Endothelial cell of umbilical vein (primary cell): ENCODE measurements at regions not wholly inside any gene's neighbourhood (a gene's known extent, or its start where the extent isn't known, plus 50 kb on each side); places are given as distances from the start of the nearest gene placed in this dataset.

Source experiments
- BruUV-seq: library from RNA; stranded (reverse); fragments of 400-500 nt; replicated peaks from 2 replicates; lab custom pipeline; 2021; lab: Mats Ljungman, UMichigan
- CTCF ChIA-PET: fragments of 300-600, 350-600 bp; sonication (Branson Sonifier 250); formaldehyde crosslinking; loops from one replicate; lab custom pipeline; 2021; ENCODE audit warnings: antibody characterized with exemption, inconsistent platforms; lab: Charles Lee
- POLR2A ChIA-PET: fragments of 300-600, 350-600 bp; sonication (Branson Sonifier 250); formaldehyde crosslinking; loops from one replicate; lab custom pipeline; 2021; ENCODE audit warnings: antibody characterized with exemption, inconsistent platforms; lab: Charles Lee
- DNase-seq: peaks from one replicate; pipeline ENCODE4 v3.0.0-alpha.2; 2011; ENCODE audit warnings: low read depth, low spot score
- FAIRE-seq: peaks from 2 replicates; lab custom pipeline; 2011; peaks lifted over from hg19 to GRCh38; lab: Jason Lieb, UNC
- H2AFZ ChIP-seq: 2 replicates; pipeline ENCODE4 v1.6.0; 2012; ENCODE audit warnings: low read depth, low read length, control low read depth, inconsistent platforms
- H3K27ac ChIP-seq: 2 replicates; pipeline ENCODE4 v1.5.1; 2011; ENCODE audit warnings: low read depth, mild to moderate bottlenecking, control low read depth, low read length, moderate library complexity; ENCODE audit not compliant: insufficient read depth
- H3K27me3 ChIP-seq, 2 experiments: 2 replicates each; pipeline versions ENCODE4 v1.6.0 to v1.6.1; 2011; ENCODE audit warnings: low read length in 2 of 2, mixed read lengths in 1 of 2; ENCODE audit not compliant: control insufficient read depth in 2 of 2, insufficient read depth in 2 of 2
- H3K36me3 ChIP-seq, 2 experiments: 2 replicates in 1 of 2; 3 replicates in 1 of 2; pipeline ENCODE4 v1.5.1; 2011; ENCODE audit warnings: low read length in 2 of 2, mild to moderate bottlenecking in 1 of 2, moderate library complexity in 1 of 2; ENCODE audit not compliant: control insufficient read depth in 2 of 2, insufficient read depth in 2 of 2; ENCODE audit errors: extremely low read depth in 1 of 2
- H3K4me1 ChIP-seq: 3 replicates; pipeline ENCODE4 v1.5.1; 2011; ENCODE audit warnings: mild to moderate bottlenecking, low read length; ENCODE audit not compliant: control insufficient read depth, insufficient read depth; ENCODE audit errors: extremely low read depth
- H3K4me2 ChIP-seq: 2 replicates; pipeline ENCODE4 v1.6.1; 2011; ENCODE audit warnings: low read length, control low read depth, mixed read lengths; ENCODE audit not compliant: insufficient read depth
- H3K4me3 ChIP-seq, 3 experiments: fragments of 200-600 bp in 1 of 3; sonication (generic), shearing (Covaris generic) in 1 of 3; replicated peaks in 1 of 3; 2 replicates each; pipeline ENCODE4 v1.5.1; 2011 to 2016; ENCODE audit warnings: control low read depth in 3 of 3, low read length in 3 of 3, mild to moderate bottlenecking in 2 of 3, inconsistent platforms in 1 of 3, low read depth in 1 of 3, moderate library complexity in 1 of 3; ENCODE audit not compliant: insufficient read depth in 1 of 3
- H3K79me2 ChIP-seq: 2 replicates; pipeline ENCODE4 v1.6.0; 2012; ENCODE audit warnings: low read length, inconsistent platforms; ENCODE audit not compliant: control insufficient read depth, insufficient read depth
- H3K9ac ChIP-seq: replicated peaks from 2 replicates; pipeline ENCODE3; 2011; ENCODE audit warnings: low read length, control low read depth; ENCODE audit not compliant: insufficient read depth; ENCODE audit errors: extremely low read depth
- H3K9me1 ChIP-seq: replicated peaks from 3 replicates; pipeline ENCODE4 v1.6.0; 2011; ENCODE audit warnings: mild to moderate bottlenecking, low read length; ENCODE audit not compliant: control insufficient read depth, insufficient read depth; ENCODE audit errors: extremely low read depth
- H3K9me3 ChIP-seq: replicated peaks from 2 replicates; pipeline ENCODE4 v1.5.1; 2012; ENCODE audit warnings: low read length, inconsistent platforms; ENCODE audit not compliant: control insufficient read depth, insufficient read depth
- H4K20me1 ChIP-seq: replicated peaks from 2 replicates; pipeline ENCODE3; 2011; ENCODE audit warnings: mild to moderate bottlenecking, low read length; ENCODE audit not compliant: control insufficient read depth, insufficient read depth; ENCODE audit errors: extremely low read depth
- CTCF ChIP-seq, 2 donors: IDR thresholded peaks; 1 replicate in 1 of 2; 2 replicates in 1 of 2; pipeline ENCODE4 v1.5.1; 2011; ENCODE audit warnings: low read length in 2 of 2, mild to moderate bottlenecking in 2 of 2, moderate library complexity in 2 of 2, control low read depth in 1 of 2, inconsistent platforms in 1 of 2, low read depth in 1 of 2; ENCODE audit not compliant: insufficient read depth in 1 of 2; ENCODE audit errors: extremely low read depth in 1 of 2
- EZH2 ChIP-seq: IDR thresholded peaks from 2 replicates; pipeline ENCODE4 v1.6.1; 2012; ENCODE audit warnings: borderline replicate concordance, low read depth, mild to moderate bottlenecking, moderate library complexity, low read length, inconsistent platforms; ENCODE audit not compliant: severe bottlenecking
- FOS ChIP-seq: IDR thresholded peaks from 2 replicates; pipeline ENCODE4 v1.6.1; 2011; ENCODE audit warnings: mild to moderate bottlenecking, low read length, moderate library complexity, borderline replicate concordance; ENCODE audit not compliant: insufficient read depth
- GATA2 ChIP-seq: IDR thresholded peaks from 2 replicates; pipeline ENCODE4 v1.7.0; 2011; ENCODE audit warnings: low read depth, mild to moderate bottlenecking, moderate library complexity, mixed read lengths, low read length; ENCODE audit not compliant: insufficient read length, insufficient read depth
- JUN ChIP-seq: IDR thresholded peaks from 2 replicates; pipeline ENCODE4 v1.6.1; 2011; ENCODE audit warnings: borderline replicate concordance, low read depth; ENCODE audit not compliant: insufficient read length, insufficient read depth
- MAX ChIP-seq: IDR thresholded peaks from 2 replicates; pipeline ENCODE4 v1.6.1; 2011; ENCODE audit not compliant: insufficient read depth, insufficient read length
- MYC ChIP-seq: IDR thresholded peaks from one replicate; pipeline ENCODE4 v1.6.1; 2011; ENCODE audit warnings: mild to moderate bottlenecking, low read depth, low read length
- POLR2A ChIP-seq: IDR thresholded peaks from 2 replicates; pipeline ENCODE4 v1.6.1; 2012; ENCODE audit warnings: low read depth, mild to moderate bottlenecking, control low read depth, low read length
- POLR2AphosphoS5 ChIP-seq: IDR thresholded peaks from 2 replicates; pipeline ENCODE4 v1.6.1; 2012; ENCODE audit warnings: low read depth, mild to moderate bottlenecking, control low read depth, low read length, moderate library complexity; ENCODE audit not compliant: insufficient read depth
- dilution Hi-C: fragments of 300-500 bp; cut with MboI; formaldehyde crosslinking; loops from one replicate; pipeline ENCODE4 v1.15.0; 2019; ENCODE audit warnings: low sequenced_read_pairs; ENCODE audit not compliant: extremely low pct_ligation_motif_present
- intact Hi-C: fragments of 100-400 bp; cut with micrococcal nuclease; formaldehyde crosslinking; loops from one replicate; pipeline ENCODE4 v1.10.0; 2022

GRCh38 chr2:144678736-144679135 is 158.8 kb upstream of the ZEB2 start:
- no peaks in the 10 kb centered on the region for H3K36me3 ChIP-seq
- H3K9ac ChIP-seq, result no peak overlapping the region
- FAIRE-seq (no peak), DNase-seq (no peak)
- POLR2A ChIA-PET, result no interaction called here
- BruUV-seq, result no TSS peak
- no peak overlapping the region for H3K4me2 ChIP-seq
- no peaks in the 10 kb centered on the region for H3K4me1 ChIP-seq
- H3K9me1 ChIP-seq, result no peaks in the 10 kb centered on the region
- no peaks in the 10 kb centered on the region for H4K20me1 ChIP-seq
- H3K4me3 ChIP-seq, result no peak overlapping the region
- H3K27ac ChIP-seq, result no peak overlapping the region
- H3K9me3 ChIP-seq, result no peaks in the 10 kb centered on the region
- H3K27me3 ChIP-seq, result no peaks in the 10 kb centered on the region
- no peaks in the 10 kb centered on the region for H3K79me2 ChIP-seq
- CTCF ChIA-PET, result interaction anchor here (1.1 kb wide), 1 partner anchor 12 kb away, joined by 4 read pairs; no protein-coding TSS in a partner anchor
- TF ChIP-seq EZH2, result no peak
- TF ChIP-seq POLR2AphosphoS5, result no peak
- no peak for TF ChIP-seq MAX
- no peak for TF ChIP-seq FOS
- TF ChIP-seq MYC, result no peak
- no peak for TF ChIP-seq CTCF (IDR thresholded peaks at IDR 0.05; ENCODE audit: extremely low read depth in 1 of 2, insufficient read depth in 1 of 2, low read depth in 1 of 2, low read length in 2 of 2)
- TF ChIP-seq JUN, result no peak
- no peak for TF ChIP-seq POLR2A
- TF ChIP-seq GATA2, result no peak
- dilution Hi-C loops (no loop called here), intact Hi-C loops (no loop called here)
- H2AFZ ChIP-seq, result no peak overlapping the region
